ENCODE measurements at regions not wholly inside any gene's neighbourhood (a gene's known extent, or its start where the extent isn't known, plus 50 kb on each side); places are given as distances from the start of the nearest gene placed in this dataset.

- TF ChIP-seq CTCF (conservative IDR thresholded peaks at IDR 0.05; ENCODE audit: low read depth in 2 of 2) (peak; percentile 83 to 89), STAT1 (IDR thresholded peaks at IDR 0.05; ENCODE audit: unreplicated experiment) (no peak), ZNF114 (CRISPR knock-in tag; IDR thresholded peaks at IDR 0.05) (no peak), NANOG (IDR thresholded peaks at IDR 0.05; ENCODE audit: borderline replicate concordance) (no peak), EZH2phosphoT487 (IDR thresholded peaks at IDR 0.05; ENCODE audit: unreplicated experiment) (no peak), EZH2 (IDR thresholded peaks at IDR 0.05; ENCODE audit: low read depth, unreplicated experiment) (no peak)
Measured at GRCh38 chr12:74111688-74112360, 425.8 kb upstream of the ATXN7L3B start (continued).

- no peak for ATAC-seq
- H3K4me1 Mint-ChIP-seq, result no peaks in the 10 kb centered on the region
- no peak for DNase-seq (ENCODE audit: low spot score)
- no peak for TF ChIP-seq EZH2phosphoT487 (IDR thresholded peaks at IDR 0.05; ENCODE audit: unreplicated experiment)
- TF ChIP-seq STAT1 (IDR thresholded peaks at IDR 0.05; ENCODE audit: unreplicated experiment), result no peak
- TF ChIP-seq, protein P1, sequence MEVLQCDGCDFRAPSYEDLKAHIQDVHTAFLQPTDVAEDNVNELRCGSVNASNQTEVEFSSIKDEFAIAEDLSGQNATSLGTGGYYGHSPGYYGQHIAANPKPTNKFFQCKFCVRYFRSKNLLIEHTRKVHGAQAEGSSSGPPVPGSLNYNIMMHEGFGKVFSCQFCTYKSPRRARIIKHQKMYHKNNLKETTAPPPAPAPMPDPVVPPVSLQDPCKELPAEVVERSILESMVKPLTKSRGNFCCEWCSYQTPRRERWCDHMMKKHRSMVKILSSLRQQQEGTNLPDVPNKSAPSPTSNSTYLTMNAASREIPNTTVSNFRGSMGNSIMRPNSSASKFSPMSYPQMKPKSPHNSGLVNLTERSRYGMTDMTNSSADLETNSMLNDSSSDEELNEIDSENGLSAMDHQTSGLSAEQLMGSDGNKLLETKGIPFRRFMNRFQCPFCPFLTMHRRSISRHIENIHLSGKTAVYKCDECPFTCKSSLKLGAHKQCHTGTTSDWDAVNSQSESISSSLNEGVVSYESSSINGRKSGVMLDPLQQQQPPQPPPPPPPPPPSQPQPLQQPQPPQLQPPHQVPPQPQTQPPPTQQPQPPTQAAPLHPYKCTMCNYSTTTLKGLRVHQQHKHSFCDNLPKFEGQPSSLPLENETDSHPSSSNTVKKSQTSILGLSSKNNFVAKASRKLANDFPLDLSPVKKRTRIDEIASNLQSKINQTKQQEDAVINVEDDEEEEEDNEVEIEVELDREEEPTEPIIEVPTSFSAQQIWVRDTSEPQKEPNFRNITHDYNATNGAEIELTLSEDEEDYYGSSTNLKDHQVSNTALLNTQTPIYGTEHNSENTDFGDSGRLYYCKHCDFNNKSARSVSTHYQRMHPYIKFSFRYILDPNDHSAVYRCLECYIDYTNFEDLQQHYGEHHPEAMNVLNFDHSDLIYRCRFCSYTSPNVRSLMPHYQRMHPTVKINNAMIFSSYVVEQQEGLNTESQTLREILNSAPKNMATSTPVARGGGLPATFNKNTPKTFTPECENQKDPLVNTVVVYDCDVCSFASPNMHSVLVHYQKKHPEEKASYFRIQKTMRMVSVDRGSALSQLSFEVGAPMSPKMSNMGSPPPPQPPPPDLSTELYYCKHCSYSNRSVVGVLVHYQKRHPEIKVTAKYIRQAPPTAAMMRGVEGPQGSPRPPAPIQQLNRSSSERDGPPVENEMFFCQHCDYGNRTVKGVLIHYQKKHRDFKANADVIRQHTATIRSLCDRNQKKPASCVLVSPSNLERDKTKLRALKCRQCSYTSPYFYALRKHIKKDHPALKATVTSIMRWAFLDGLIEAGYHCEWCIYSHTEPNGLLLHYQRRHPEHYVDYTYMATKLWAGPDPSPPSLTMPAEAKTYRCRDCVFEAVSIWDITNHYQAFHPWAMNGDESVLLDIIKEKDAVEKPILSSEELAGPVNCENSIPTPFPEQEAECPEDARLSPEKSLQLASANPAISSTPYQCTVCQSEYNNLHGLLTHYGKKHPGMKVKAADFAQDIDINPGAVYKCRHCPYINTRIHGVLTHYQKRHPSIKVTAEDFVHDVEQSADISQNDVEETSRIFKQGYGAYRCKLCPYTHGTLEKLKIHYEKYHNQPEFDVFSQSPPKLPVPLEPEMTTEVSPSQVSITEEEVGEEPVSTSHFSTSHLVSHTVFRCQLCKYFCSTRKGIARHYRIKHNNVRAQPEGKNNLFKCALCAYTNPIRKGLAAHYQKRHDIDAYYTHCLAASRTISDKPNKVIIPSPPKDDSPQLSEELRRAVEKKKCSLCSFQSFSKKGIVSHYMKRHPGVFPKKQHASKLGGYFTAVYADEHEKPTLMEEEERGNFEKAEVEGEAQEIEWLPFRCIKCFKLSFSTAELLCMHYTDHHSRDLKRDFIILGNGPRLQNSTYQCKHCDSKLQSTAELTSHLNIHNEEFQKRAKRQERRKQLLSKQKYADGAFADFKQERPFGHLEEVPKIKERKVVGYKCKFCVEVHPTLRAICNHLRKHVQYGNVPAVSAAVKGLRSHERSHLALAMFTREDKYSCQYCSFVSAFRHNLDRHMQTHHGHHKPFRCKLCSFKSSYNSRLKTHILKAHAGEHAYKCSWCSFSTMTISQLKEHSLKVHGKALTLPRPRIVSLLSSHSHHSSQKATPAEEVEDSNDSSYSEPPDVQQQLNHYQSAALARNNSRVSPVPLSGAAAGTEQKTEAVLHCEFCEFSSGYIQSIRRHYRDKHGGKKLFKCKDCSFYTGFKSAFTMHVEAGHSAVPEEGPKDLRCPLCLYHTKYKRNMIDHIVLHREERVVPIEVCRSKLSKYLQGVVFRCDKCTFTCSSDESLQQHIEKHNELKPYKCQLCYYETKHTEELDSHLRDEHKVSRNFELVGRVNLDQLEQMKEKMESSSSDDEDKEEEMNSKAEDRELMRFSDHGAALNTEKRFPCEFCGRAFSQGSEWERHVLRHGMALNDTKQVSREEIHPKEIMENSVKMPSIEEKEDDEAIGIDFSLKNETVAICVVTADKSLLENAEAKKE (CRISPR knock-in tag; IDR thresholded peaks at IDR 0.05), result no peak
- Histone ChIP-seq H3K9me2 (ENCODE audit: insufficient read depth) (no peaks in the 10 kb centered on the region), H3K27me3 (ENCODE audit: insufficient read depth) (no peaks in the 10 kb centered on the region), H4K20me1 (replicated peaks; ENCODE audit: insufficient read depth) (no peaks in the 10 kb centered on the region), H3K79me2 (replicated peaks; ENCODE audit: insufficient read depth) (no peaks in the 10 kb centered on the region), H3K4me3 (no peak overlapping the region), H3K36me3 (ENCODE audit: insufficient read depth) (no peaks in the 10 kb centered on the region), H2AFZ (no peak overlapping the region), H3F3A (replicated peaks; ENCODE audit: low read depth) (no peaks in the 10 kb centered on the region), H3K4me2 (no peak overlapping the region), H3K4me1 (ENCODE audit: insufficient read depth) (no peaks in the 10 kb centered on the region), H3K27ac (ENCODE audit: low read depth) (no peak overlapping the region)
- no peak overlapping the region for H3K27ac Mint-ChIP-seq
- no peaks in the 10 kb centered on the region for H3K9me3 Mint-ChIP-seq
- no peaks in the 10 kb centered on the region for H3K27me3 Mint-ChIP-seq (ENCODE audit: insufficient read depth, low read depth, poor library complexity)
- H3K4me3 Mint-ChIP-seq, result no peak overlapping the region
- no peaks in the 10 kb centered on the region for H3K36me3 Mint-ChIP-seq (ENCODE audit: low read depth)
Measured at GRCh38 chr12:74119811-74120362, 417.7 kb upstream of the ATXN7L3B start.

Data from GM23338 (cell line).